ENCODE measurements at regions not wholly inside any gene's neighbourhood (a gene's known extent, or its start where the extent isn't known, plus 50 kb on each side); places are given as distances from the start of the nearest gene placed in this dataset.

DNA sequence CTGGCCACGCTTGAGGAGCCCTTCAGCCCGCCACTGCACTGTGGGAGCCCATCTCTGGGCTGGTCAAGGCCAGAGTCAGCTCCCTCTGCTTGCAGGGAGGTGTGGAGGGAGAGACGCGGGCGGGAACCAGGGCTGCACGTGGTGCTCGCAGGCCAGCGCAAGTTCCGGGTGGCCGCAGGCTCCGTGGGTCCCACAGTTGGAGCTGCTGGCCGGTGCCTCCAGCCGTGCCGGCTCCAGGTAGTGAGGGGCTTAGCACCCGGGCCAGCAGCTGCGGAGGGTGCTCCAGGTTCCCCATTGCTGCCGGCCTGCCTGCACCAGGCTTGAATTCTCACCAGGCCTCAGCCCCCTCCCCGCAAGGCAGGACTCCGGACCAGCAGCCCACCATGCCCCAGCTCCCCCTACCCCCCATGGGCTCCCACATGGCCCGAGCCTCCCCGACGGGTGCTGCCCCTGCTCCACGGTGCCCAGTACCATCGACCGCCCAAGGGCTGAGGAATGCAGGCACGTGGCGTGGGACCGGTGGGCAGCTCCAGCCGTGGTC is 192.8 kb upstream of the IZUMO3 start:
- no peak for DNase-seq

DNA sequence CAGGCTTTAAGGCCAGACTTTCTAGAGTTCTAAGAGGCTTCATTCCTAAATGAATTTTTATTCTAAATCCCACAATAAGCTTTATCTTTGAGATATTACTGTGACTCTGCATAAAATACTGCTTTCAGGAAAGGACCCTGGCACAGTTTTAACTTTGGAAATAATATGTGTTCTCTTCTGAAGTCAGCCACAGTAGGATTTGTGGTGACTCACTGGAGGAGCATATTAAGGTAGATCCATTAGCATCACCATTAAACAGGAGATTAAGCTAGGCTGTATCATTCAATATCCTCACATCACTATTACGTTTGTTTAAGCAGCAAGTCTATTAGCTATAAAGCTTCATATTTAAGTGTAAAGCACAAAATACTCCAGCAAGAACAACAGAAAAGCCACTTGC is 186.1 kb upstream of the IZUMO3 start:
- Histone ChIP-seq H3K36me3 (ENCODE audit: control insufficient read depth, insufficient read depth, low read length) (no peaks in the 10 kb centered on the region), H3K4me1 (ENCODE audit: control insufficient read depth, insufficient read depth, low read length) (no peaks in the 10 kb centered on the region), H3K27ac (ENCODE audit: low read depth, low read length) (no peak overlapping the region), H3K9ac (ENCODE audit: extremely low read depth, low read length, poor library complexity, severe bottlenecking) (no peak overlapping the region), H3K9me3 (ENCODE audit: control insufficient read depth, low read length) (no peaks in the 10 kb centered on the region), H3K27me3 (ENCODE audit: control insufficient read depth, insufficient read depth, low read length, poor library complexity, severe bottlenecking) (no peaks in the 10 kb centered on the region), H3K4me3 (ENCODE audit: low read length) (no peak overlapping the region)
- 95% methylated on average over 1 of the region's 1 CpG; no CpG with 5 or more reads in 1 of the 2 experiments for WGBS, 2 experiments (ENCODE audit: insufficient coverage in 1 of 2, insufficient read length in 1 of 2)
- no peak for DNase-seq
- no peaks in the 10 kb centered on the region for H3K4me1 Mint-ChIP-seq
- TF ChIP-seq, protein P1, sequence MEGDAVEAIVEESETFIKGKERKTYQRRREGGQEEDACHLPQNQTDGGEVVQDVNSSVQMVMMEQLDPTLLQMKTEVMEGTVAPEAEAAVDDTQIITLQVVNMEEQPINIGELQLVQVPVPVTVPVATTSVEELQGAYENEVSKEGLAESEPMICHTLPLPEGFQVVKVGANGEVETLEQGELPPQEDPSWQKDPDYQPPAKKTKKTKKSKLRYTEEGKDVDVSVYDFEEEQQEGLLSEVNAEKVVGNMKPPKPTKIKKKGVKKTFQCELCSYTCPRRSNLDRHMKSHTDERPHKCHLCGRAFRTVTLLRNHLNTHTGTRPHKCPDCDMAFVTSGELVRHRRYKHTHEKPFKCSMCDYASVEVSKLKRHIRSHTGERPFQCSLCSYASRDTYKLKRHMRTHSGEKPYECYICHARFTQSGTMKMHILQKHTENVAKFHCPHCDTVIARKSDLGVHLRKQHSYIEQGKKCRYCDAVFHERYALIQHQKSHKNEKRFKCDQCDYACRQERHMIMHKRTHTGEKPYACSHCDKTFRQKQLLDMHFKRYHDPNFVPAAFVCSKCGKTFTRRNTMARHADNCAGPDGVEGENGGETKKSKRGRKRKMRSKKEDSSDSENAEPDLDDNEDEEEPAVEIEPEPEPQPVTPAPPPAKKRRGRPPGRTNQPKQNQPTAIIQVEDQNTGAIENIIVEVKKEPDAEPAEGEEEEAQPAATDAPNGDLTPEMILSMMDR (conservative IDR thresholded peaks at IDR 0.05), result no peak
- no peaks in the 10 kb centered on the region for H3K27me3 Mint-ChIP-seq (ENCODE audit: insufficient read depth)
- no peak overlapping the region for H3K27ac Mint-ChIP-seq
- H3K9me3 Mint-ChIP-seq, result no peaks in the 10 kb centered on the region
- no peak overlapping the region for H3K4me3 Mint-ChIP-seq
- no peaks in the 10 kb centered on the region for H3K36me3 Mint-ChIP-seq (ENCODE audit: low read depth)

More for the DNA sequence above, 192.8 kb upstream of the IZUMO3 start:
- Histone ChIP-seq H3K9me3 (ENCODE audit: control insufficient read depth, low read length) (no peaks in the 10 kb centered on the region), H3K4me3 (ENCODE audit: low read length) (no peak overlapping the region), H3K27me3 (ENCODE audit: control insufficient read depth, insufficient read depth, low read length, poor library complexity, severe bottlenecking) (no peaks in the 10 kb centered on the region), H3K4me1 (ENCODE audit: control insufficient read depth, insufficient read depth, low read length) (no peaks in the 10 kb centered on the region), H3K9ac (ENCODE audit: extremely low read depth, low read length, poor library complexity, severe bottlenecking) (no peak overlapping the region), H3K36me3 (ENCODE audit: control insufficient read depth, insufficient read depth, low read length) (no peaks in the 10 kb centered on the region), H3K27ac (ENCODE audit: low read depth, low read length) (no peak overlapping the region)
- peaks cover 18% of the 10 kb centered on the region for H3K9me3 Mint-ChIP-seq
- no peak overlapping the region for H3K4me3 Mint-ChIP-seq
- H3K27me3 Mint-ChIP-seq (ENCODE audit: insufficient read depth), result no peaks in the 10 kb centered on the region
- WGBS, 2 experiments (ENCODE audit: insufficient coverage in 1 of 2, insufficient read length in 1 of 2), result 95% methylated on average over 7 to 29 of the region's 29 CpGs
- H3K4me1 Mint-ChIP-seq, result peaks cover 3% of the 10 kb centered on the region
- H3K27ac Mint-ChIP-seq, result no peak overlapping the region
- no peaks in the 10 kb centered on the region for H3K36me3 Mint-ChIP-seq (ENCODE audit: low read depth)
- TF ChIP-seq, protein P1 (conservative IDR thresholded peaks at IDR 0.05), result no peak

DNA sequence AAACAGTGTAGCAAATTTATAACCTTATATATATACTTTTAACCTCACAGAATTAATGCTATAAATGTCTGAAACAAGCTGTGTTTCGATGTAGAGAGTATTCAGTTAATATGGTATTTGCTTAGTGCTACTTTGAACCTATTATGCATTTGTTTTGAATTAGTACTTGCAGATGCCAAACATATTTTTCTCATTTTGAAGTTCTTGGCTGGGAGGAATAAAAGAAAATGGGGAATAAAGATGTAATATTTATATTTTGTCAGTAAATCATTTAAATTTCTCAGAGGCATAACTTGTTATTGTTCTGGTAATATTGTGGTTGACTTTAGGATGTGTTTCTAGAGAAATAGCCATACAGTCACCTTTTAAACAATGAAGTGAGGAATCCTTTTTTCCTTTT is 175.9 kb upstream of the IZUMO3 start:
- no peak overlapping the region for H3K27ac Mint-ChIP-seq
- no peaks in the 10 kb centered on the region for H3K9me3 Mint-ChIP-seq
- H3K4me3 Mint-ChIP-seq, result no peak overlapping the region
- no peaks in the 10 kb centered on the region for H3K27me3 Mint-ChIP-seq (ENCODE audit: insufficient read depth)
- TF ChIP-seq, protein P1 (conservative IDR thresholded peaks at IDR 0.05), result no peak
- Histone ChIP-seq H3K9ac (ENCODE audit: extremely low read depth, low read length, poor library complexity, severe bottlenecking) (no peak overlapping the region), H3K27me3 (ENCODE audit: control insufficient read depth, insufficient read depth, low read length, poor library complexity, severe bottlenecking) (no peaks in the 10 kb centered on the region), H3K9me3 (ENCODE audit: control insufficient read depth, low read length) (no peaks in the 10 kb centered on the region), H3K4me1 (ENCODE audit: control insufficient read depth, insufficient read depth, low read length) (no peaks in the 10 kb centered on the region), H3K36me3 (ENCODE audit: control insufficient read depth, insufficient read depth, low read length) (no peaks in the 10 kb centered on the region), H3K27ac (ENCODE audit: low read depth, low read length) (no peak overlapping the region), H3K4me3 (ENCODE audit: low read length) (no peak overlapping the region)
- no peak for DNase-seq
- 70% methylated on average over 1 of the region's 1 CpG; no CpG with 5 or more reads in 1 of the 2 experiments for WGBS, 2 experiments (ENCODE audit: insufficient coverage in 1 of 2, insufficient read length in 1 of 2)
- no peaks in the 10 kb centered on the region for H3K4me1 Mint-ChIP-seq
- H3K36me3 Mint-ChIP-seq (ENCODE audit: low read depth), result no peaks in the 10 kb centered on the region
